GM18861 (cell line): ENCODE measurements at regions not wholly inside any gene's neighbourhood (a gene's known extent, or its start where the extent isn't known, plus 50 kb on each side); places are given as distances from the start of the nearest gene placed in this dataset.
"Not testable (repeated sequence)": the region's sequence is repeated elsewhere in the genome, so short reads cannot be mapped to it uniquely, and the experiment has no call there.

Source experiments
- ATAC-seq: cut with Tn5 transposase; IDR thresholded peaks from one replicate; pipeline ENCODE4 v1.9.1; 2021; ENCODE audit not compliant: unreplicated experiment

DNA sequence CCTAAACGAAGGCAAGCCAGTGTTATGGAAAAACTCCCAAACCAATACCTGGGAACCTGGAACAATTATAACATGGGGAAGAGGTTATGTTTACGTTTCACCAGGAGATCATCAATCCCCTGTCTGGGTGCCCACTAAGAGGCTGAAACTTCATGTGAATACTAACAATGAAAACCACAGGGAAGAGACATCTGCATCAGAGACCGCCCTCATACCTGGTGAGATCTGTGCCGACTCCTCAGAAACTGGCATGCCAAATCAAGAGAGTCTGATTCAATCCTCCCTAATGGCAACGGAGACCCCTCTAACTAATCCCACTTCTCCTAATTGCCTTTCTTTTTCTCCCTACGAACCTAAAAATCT, 163.2 kb downstream of the IER5 start:
- ATAC-seq = no peak

DNA sequence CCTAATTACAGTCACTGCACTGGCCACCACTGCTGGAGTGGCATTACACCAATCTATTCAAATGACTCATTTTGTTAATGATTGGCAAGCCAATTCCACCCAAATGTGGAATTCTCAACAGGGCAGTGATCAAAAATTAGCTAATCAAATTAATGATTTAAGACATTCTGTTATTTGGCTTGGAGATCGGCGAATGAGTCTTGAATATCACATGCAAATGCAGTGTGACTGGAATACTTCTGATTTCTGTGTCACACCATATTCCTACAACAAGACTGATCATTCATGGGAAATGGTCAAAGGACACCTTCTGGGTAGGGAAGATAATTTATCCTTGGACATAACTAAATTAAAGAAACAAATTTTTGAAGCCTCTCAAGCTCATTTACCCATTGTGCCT, 165.1 kb downstream of the IER5 start:
- ATAC-seq = not testable (repeated sequence)

DNA sequence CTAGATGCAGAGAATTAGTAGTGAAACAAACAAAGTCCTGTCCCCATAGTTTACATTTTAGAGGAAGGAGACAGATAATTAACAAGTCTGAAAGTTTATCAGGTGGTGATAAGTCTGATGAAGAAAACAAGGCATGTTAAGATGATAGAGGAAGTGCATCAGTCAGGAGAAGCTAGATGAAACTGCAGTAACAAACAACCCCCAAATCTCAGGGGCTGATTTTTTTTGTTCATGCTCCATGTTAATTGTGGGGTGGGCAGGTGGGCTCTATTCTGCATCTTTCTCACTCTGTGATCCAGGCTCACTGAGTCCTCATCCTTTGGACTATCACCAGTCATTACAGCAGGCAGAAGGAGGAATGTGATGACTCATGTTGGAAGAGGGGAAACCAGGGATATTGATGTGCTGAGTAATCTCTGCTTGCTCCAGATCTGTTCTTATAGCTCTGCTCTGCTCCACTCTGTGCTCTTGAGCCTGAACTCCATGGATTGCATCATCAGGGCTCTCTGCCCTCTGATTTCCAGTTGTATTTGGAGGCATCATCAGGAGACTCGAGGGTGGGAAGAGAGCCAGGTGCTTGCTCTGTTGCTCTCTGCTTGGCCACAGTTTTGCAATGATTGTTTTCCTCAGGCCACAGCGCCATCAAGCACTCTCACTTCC, 166.9 kb downstream of the IER5 start:
- no peak for ATAC-seq

DNA sequence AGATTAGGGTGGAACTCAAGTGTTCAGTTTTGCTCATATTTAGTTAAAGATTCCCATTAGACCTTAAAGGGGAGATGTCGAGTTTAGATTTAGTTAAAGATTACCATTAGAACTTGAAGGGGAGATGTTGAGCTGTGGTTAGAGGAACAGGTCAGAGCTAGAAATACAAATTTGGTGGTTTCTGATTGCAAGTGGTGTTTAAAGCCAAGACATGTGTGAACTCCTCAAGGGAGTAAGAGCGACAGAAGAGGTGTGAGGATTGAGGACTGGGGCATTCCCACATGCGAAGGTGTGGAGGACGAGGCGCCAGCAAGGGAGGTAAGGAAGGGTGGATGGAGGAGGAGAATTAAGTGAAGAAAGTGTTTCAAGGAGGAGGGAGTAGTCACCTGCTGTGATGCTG, 168.6 kb downstream of the IER5 start:
- ATAC-seq = peak; percentile 98

DNA sequence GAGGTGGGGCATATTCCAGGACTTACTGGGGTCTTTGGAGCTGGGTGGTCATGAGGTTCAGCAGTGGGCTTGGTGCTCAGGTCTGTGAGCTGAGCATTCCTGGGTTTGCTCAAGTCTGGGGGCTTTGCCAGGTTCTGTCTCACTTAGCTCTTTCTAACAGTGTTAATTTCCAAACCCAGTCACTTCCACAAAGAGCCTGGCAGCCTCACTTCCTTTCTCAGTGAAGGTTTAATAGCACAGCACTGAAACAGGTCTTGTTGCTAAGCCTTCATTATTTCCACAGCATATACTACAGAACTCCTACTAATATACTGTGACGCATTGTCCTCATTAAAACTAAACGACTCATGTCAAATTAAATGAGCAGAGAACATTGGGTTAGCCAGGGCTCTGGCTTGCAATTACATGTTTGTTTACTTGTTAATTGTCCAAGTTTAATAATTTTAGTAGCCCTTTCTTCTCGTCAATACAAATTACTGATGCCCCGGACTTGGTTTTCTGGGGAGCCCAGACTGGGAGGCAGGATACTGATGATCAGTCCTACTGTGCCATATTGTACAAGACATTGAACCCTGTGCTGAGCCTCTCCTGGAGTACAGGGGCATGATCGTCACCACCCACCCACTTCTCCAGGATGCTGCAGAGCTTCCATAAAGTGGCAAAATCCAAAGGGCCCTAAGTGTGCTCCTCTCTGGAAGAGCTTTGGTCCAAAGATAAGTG, 170.7 kb downstream of the IER5 start:
- no peak for ATAC-seq

DNA sequence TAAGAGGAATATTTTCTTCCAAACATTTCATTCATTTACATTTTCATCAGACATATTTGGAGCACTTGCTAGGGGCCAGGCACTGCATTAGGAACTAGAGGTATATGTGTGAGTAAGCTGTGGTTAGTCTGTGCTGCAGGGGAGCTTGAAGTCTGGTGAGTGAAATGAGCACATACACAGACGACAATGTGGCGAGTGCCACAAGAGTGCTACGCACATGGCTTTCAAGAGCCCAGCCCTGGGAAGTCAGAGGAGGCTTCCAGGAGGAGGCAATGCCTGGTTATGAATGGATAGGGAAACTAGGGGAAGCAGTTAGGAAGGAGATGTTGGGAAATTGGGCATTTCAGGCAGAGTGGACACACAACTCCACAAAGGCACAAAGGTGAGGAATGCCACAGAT, 171.8 kb downstream of the IER5 start:
- ATAC-seq = no peak

DNA sequence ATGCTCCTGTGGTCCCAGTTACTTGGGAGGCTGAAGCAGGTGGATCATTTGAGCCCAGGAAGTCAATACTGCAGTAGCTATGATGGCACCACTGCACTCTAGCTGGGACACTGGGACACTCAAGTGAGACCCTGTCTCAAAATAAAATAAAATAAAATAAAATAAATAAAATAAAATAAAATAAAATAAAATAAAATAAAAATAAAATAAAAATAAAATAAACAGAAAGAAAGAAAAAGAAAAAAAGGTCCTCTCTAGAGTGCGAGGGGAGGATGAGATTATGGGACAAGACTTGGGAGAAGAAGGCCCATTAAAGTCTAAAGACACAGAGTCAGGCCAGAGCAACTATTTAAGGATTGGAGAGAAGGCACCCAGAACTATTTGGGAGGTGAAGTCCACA, 172.5 kb downstream of the IER5 start:
- no peak for ATAC-seq

DNA sequence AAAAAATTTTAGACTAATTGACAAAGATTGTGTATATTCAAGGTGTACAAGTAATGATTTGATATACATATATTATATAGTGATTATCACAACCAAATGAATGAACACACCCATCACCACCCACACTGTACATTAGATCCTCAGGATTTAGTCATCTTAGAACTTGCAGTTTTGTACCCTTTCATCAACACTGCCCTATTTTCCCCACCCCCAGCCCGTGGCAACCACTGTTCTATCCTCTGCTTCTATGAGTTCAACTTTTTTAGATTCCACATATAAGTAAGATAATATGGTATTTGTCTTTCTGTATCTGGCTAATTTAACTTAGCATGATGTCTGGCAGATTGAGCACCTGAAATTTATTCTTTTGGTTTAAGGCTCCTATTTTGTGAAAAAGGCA, 173.6 kb downstream of the IER5 start:
- ATAC-seq = no peak

DNA sequence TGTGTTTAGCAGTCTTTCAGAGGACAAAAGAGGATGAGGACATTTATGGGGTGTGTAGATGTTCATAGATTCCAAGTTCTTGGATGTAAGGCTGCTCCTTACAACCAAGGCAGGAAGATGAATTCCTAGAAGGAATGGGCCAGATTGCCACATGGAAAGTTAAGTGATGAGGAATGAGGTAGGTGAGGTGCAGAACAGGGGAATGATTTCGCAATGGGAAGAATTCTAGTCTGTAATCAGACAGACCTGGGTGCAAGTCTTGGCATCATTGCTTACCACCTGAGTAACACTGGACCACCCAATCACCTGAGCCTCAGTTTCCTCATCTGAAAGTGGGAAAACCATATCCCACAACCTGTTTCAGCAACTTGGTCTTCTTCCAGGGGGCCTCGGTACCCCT, 174.9 kb downstream of the IER5 start:
- ATAC-seq = no peak

DNA sequence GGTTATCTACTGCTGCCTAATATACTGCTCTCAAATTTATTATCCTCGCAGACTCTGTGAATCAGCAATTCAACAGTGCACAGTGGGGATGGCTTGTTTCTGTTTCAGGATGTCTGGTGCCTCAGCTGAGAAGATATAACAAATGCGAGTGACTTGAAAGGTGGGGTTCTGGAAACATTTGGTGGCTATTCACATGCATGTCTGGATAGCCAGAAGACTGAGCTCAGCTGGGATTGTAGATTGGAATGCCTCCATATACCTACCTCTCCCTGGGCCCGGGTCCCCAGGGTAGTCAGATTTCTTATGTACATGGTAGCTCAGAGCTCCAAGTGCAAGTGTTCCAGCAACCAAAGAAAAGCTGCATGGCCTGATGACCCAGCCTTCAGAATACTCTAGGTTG, 176.3 kb downstream of the IER5 start:
- ATAC-seq = no peak

DNA sequence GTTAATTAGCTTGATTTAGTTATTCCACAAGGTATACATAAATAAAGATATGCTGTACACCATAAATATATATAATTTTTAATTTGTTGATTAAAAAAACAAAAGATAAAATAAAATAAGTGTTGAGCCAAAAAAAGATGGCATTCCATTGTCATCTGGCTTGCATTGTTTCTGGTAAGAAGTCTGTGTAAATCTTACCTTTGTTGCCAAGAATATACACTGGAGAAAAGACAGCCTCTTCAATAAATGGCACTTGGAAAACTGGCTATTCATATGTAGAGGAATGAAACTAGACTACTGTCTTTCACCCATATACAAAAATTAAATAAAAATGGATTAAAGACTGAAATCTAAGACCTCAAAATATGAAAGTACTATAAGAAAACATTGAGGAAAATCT, 196.5 kb downstream of the IER5 start:
- ATAC-seq = no peak

DNA sequence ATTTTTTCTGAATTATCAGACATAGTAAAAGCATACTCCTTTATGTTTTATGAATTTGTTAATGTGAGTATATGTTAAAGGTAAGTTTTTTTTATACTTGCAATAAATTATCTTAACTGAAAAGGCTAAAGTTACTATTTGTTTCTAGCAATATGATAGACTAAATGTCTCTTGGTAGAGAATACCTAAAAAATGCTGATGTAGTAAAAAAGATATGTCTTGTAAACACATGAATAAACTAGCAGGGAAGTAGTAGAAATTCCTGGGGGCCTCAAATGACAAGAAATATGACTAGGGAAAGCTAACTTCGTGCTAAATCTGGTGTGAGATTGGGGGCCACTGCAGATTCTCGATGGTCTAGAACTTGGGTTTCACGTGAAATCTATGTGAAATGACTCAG, 188.1 kb upstream of the CACNA1E start:
- no peak for ATAC-seq

DNA sequence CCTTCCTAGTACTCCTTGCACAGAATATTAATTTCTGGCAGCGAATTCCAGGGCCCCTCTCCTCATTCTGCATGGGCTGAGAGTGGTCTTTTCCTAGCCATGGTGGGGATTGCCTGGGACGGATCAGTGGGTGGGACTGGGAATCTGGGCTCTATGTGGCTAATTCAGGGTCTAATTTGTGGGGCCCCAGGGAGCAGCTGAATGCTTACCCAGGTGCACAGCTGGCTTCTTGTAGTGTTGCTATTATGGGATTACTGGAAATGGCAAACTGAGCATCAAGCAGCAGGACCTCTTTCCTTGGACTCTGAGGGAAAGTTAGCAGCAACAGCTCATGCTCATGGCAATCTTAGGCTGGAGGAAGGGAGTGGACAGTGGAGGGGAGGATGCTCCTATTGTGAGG, 187.1 kb upstream of the CACNA1E start:
- ATAC-seq = no peak

DNA sequence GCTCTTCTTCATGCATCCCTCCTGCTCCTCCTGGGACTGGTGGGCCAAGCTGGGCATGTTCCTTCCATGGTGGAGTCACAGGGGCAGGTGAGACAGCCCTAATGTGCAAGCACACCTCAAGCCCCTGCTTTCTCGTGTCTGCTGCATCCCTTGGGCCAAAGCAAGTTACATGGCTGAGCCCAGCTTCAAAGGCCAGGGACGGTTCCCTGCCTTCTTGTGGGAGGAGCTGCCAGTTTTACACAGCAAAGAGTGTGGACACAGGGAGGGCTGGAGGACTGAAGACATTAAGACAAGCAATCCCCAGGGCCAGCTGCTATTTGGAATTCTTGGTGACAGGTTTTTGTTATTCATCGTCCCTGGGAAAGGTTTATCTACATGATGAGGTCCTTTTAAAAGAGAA, 175.2 kb upstream of the CACNA1E start:
- no peak for ATAC-seq

DNA sequence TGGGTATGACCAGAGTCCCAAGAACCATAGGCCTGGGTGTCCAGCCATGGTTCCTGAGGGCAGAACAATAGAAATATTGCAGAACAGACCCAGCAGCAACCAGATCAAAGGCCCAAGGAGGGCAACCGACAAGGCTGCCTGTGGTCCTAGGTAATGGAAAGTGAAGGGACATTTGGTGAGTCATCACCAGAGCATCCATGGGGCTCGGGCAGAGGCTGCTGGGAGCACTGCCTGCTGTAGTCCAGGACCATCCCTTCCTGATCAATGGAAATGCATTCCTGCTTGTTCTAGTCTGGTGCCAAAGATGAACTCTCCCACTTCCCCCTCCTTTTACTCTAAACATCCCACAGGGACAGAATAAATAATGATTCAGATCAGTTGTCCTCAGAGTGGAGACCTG, 172.8 kb upstream of the CACNA1E start:
- no peak for ATAC-seq

DNA sequence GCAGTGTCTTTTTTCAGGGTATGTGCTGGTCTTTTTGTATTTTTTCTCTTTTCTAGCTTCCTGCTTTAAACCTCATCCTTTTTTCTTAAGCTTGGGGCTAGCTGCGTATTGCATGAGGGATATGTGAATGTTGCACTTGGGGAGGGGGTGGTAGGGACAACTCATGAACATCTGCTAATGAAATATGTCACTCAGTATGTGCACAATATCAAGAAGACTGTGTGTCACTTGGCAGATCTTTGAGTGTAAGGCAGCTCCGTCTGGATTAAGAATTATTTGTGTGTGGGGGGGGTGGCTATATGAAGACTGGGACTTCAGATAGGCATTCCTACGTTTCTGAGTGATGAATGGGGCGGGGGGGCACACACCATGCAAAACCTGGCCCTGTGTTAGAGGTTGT, 170.4 kb upstream of the CACNA1E start:
- no peak for ATAC-seq

DNA sequence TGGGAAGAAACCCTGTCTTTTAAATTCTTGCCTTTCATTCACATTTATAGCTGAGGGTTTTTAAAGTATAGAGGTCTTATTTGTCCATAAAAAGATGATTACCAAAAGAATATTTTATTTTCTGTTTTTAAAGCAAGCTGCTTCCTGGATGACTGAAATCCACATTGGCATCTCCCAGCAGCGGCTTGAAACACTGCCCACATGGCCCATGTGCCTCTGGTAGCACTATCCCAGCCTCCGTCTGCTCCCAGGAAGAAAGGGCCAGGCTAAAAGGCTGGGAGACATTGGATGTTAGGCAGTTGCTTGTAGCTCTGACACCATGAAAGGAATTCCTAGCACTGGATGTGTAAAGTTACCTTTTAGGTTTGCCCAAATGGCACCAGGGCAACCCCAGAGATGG, 169.9 kb upstream of the CACNA1E start:
- ATAC-seq = no peak

DNA sequence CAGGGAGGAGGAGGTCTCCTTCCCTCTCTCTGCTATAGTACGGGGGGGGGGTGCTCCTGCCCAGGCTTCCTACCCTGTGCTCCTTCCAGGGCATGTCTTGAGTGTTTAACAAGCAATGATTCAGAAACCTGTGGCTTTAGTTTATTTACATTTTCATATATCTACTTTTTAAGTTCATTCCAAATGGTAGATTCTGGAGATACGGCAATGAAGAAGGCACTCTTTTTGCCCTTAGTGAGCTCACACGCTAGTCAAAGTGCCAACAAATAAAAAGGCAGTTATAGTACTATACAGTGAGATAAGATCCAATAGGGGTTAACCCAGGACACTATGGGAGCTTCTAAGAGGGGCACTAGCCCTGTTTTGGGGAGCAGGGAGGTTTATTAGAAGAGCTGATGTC, 169.3 kb upstream of the CACNA1E start:
- no peak for ATAC-seq

DNA sequence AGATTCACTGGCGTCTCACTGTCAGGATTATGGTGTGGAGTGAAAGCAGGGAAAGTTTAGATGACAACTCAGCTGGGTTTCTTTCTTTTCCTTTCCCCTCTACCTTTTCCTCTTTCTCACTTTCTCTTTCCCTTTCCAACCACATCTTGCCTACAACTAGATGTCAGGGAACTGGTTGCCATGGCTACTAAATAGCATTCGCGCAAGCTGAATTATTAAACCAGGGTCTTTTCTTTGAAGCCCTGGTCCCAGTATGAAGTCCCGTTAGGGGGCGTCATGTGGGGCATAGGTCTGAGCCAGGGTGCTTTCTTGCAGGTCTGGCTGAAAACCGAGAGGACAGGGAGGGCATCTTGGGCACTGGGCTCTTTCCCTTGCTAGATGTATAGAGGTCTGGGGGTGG, 168.4 kb upstream of the CACNA1E start:
- ATAC-seq = no peak

DNA sequence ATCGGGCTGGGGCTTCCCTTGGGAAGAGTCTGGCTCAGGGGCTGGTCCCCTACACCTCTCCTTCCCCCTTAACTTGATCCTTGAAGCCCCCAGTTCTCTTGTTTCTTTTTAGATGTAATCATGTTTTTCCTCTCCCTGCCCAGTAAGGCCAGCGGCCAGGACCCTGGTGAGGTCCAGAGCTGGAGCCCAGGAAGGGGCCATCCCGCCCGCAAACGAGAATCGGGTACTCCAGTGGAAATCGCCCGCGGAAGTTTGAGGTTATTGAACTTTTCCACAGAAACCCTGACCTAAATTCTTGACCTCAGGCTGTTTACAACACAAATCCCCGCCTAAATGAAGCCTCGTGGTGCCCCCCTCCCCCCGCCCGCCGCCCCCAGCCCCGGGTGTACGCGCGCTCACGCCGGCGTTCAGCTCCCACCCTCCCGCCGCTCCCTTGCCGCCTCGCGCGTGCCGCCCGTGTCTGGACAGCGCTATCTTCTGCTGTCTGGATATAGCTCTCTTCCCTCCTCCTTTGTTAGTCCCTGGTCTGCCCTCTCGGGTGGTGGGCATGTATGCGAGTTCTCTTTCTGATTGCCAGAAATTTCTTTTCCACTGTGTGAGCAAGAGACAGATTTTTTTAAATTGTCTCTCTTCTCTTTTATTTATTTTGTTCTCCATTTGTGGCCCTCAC, 165.9 kb upstream of the CACNA1E start:
- ATAC-seq = no peak

DNA sequence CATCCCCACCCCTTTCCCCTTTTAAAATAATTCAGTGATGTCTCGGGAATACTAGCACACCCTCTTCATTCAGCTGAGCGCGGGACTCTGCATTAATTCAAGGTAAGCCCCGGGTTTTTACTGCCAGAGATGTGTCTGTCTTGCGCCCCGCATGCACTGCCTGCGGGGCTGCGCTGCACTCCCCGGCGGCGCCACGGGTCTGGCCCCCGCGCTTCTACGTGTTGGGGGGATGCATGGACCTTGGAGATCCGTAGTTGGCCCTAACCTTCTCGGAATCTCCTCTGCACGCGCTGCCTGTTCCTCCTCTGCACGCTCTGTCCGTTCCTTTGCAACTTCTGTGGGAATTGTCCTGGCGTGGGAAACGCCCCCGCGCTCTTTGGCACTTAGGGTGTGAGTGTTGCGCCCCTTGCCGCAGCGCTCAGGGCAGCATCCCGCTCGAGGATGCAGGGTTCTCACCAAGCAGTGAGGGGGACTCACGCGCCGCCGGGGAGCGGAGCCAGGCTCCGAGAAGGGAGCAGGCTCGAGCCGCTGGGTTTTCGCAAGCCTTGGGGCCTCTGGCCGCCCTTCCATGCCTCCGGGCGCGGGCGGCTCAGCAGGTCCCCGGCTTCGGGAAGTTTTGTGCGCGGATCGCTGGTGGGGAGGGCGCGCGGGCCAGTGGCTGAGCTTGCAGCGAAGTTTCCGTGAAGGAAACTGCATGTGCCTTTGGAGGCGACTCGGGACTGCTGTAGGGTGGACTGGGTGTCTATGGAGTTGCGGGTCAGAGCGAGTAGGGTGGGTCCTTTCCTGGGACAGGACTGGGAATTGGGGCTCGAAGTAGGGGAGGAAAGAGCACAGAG, 165.1 kb upstream of the CACNA1E start:
- no peak for ATAC-seq

DNA sequence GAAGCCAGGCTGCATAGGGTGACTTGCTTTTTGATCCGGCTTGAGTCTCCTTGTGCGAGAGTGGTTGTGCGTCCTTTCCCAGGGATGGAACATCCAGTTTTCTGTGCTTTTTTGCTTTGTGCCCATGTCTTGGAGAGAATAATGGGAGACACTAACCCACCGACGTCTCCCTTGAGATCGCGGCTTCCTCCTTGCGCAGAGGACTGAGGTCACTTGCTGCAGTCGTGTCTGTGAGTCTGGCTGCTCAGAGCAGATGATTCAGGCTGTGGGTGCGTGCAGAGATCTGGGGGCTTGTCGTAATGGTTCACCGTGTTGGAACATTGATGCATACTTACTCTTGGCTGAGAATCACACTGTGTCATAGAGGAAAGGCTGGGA, 164.5 kb upstream of the CACNA1E start:
- ATAC-seq = no peak
